Suprapubic skin (tissue), 4 donors: ENCODE measurements at regions not wholly inside any gene's neighbourhood (a gene's known extent, or its start where the extent isn't known, plus 50 kb on each side); places are given as distances from the start of the nearest gene placed in this dataset.

Source experiments
- DNase-seq, 2 donors: peaks; one replicate each; pipeline ENCODE4 v3.0.0-alpha.2; 2019; ENCODE audit warnings: low spot score in 2 of 2
- H3K27ac ChIP-seq: fragments of 200-600 bp; sonication (generic); one replicate; pipeline ENCODE4 v1.5.1; 2019
- H3K27me3 ChIP-seq: fragments of 200-600 bp; sonication (generic); one replicate; pipeline ENCODE4 v1.5.1; 2019
- H3K36me3 ChIP-seq: fragments of 200-600 bp; sonication (generic); one replicate; pipeline ENCODE4 v1.5.1; 2019
- H3K4me1 ChIP-seq: fragments of 200-600 bp; sonication (generic); one replicate; pipeline ENCODE4 v1.5.1; 2019
- H3K4me3 ChIP-seq: fragments of 200-600 bp; sonication (generic); one replicate; pipeline ENCODE4 v1.5.1; 2019; ENCODE audit warnings: mild to moderate bottlenecking
- H3K9me3 ChIP-seq: fragments of 200-600 bp; sonication (generic); one replicate; pipeline ENCODE4 v1.5.1; 2019
- CTCF ChIP-seq, 2 donors: fragments of 200-600 bp in 1 of 2; fragments of 450-650 bp in 1 of 2; sonication (generic) in 1 of 2; IDR thresholded peaks; one replicate each; pipeline ENCODE4 v1.5.1; 2016 to 2019; ENCODE audit warnings: antibody characterized with exemption in 2 of 2, mild to moderate bottlenecking in 1 of 2, moderate library complexity in 1 of 2
- EP300 ChIP-seq: sonication (generic); formaldehyde crosslinking; IDR thresholded peaks from one replicate; pipeline ENCODE4 v1.6.1; 2017; ENCODE audit warnings: antibody characterized with exemption
- POLR2A ChIP-seq, 2 donors: fragments of 450-650 bp; IDR thresholded peaks; one replicate each; pipeline ENCODE4 v1.6.1; 2017; ENCODE audit warnings: antibody characterized with exemption in 2 of 2, mild to moderate bottlenecking in 2 of 2, moderate library complexity in 2 of 2
- POLR2AphosphoS5 ChIP-seq, 3 donors: sonication (generic); formaldehyde crosslinking; IDR thresholded peaks; one replicate each; pipeline ENCODE4 v1.6.1; 2017; ENCODE audit warnings: antibody characterized with exemption in 3 of 3
- WGBS: methylation state at CpG from one replicate; pipeline ENCODE4 v1.1.5; 2018; 5-methylcytosine and 5-hydroxymethylcytosine counted together

- no peak overlapping the region for H3K4me3 ChIP-seq
- no peak for DNase-seq
- no peaks in the 10 kb centered on the region for H3K36me3 ChIP-seq
- peaks cover 12% of the 10 kb centered on the region for H3K4me1 ChIP-seq
- 86% methylated on average over 2 of the region's 2 CpGs for WGBS
- TF ChIP-seq POLR2A (IDR thresholded peaks at IDR 0.05) (no peak), POLR2AphosphoS5 (IDR thresholded peaks at IDR 0.05) (no peak), EP300 (no peak), CTCF (IDR thresholded peaks at IDR 0.05) (no peak)
- H3K27me3 ChIP-seq = no peaks in the 10 kb centered on the region
- no peak overlapping the region for H3K27ac ChIP-seq
- H3K9me3 ChIP-seq = no peaks in the 10 kb centered on the region
Observed at GRCh38 chrX:13170966-13171558, 126.6 kb upstream of the FAM9C start.

- no peak overlapping the region for H3K27ac ChIP-seq
- TF ChIP-seq CTCF (IDR thresholded peaks at IDR 0.05) (no peak), POLR2A (IDR thresholded peaks at IDR 0.05) (no peak), POLR2AphosphoS5 (IDR thresholded peaks at IDR 0.05) (no peak), EP300 (no peak)
- no peaks in the 10 kb centered on the region for H3K36me3 ChIP-seq
- H3K4me1 ChIP-seq = peaks cover 16% of the 10 kb centered on the region
- WGBS = 92% methylated on average over 2 of the region's 2 CpGs
- H3K27me3 ChIP-seq = no peaks in the 10 kb centered on the region
- H3K4me3 ChIP-seq = no peak overlapping the region
- no peaks in the 10 kb centered on the region for H3K9me3 ChIP-seq
- DNase-seq = no peak
Observed at GRCh38 chrX:13169684-13170083, 125.3 kb upstream of the FAM9C start.

- no peak overlapping the region for H3K4me3 ChIP-seq
- peaks cover 16% of the 10 kb centered on the region for H3K4me1 ChIP-seq
- H3K9me3 ChIP-seq = no peaks in the 10 kb centered on the region
- 78% methylated on average over 5 of the region's 5 CpGs for WGBS
- peak overlapping the region; percentile 71 for H3K27ac ChIP-seq
- TF ChIP-seq POLR2AphosphoS5 (IDR thresholded peaks at IDR 0.05) (no peak), EP300 (no peak), CTCF (IDR thresholded peaks at IDR 0.05) (no peak), POLR2A (IDR thresholded peaks at IDR 0.05) (no peak)
- no peaks in the 10 kb centered on the region for H3K36me3 ChIP-seq
- no peaks in the 10 kb centered on the region for H3K27me3 ChIP-seq
- no peak for DNase-seq
Observed at GRCh38 chrX:13168269-13168668, 123.8 kb upstream of the FAM9C start.

GRCh38 chrX:13167481-13168231 lies 123.2 kb upstream of the FAM9C start:
- H3K4me3 ChIP-seq = no peak overlapping the region
- 50% methylated on average over 9 of the region's 9 CpGs for WGBS
- no peak for TF ChIP-seq EP300
- TF ChIP-seq POLR2AphosphoS5 (IDR thresholded peaks at IDR 0.05) = no peak
- no peak for TF ChIP-seq CTCF (IDR thresholded peaks at IDR 0.05)
- no peak for TF ChIP-seq POLR2A (IDR thresholded peaks at IDR 0.05)
- H3K27ac ChIP-seq = peak overlapping the region; percentile 71
- no peaks in the 10 kb centered on the region for H3K36me3 ChIP-seq
- H3K9me3 ChIP-seq = no peaks in the 10 kb centered on the region
- H3K27me3 ChIP-seq = no peaks in the 10 kb centered on the region
- peaks cover 16% of the 10 kb centered on the region for H3K4me1 ChIP-seq
- DNase-seq = no peak
